ENCODE measurements at regions not wholly inside any gene's neighbourhood (a gene's known extent, or its start where the extent isn't known, plus 50 kb on each side); places are given as distances from the start of the nearest gene placed in this dataset.

GRCh38 chr14:61630399-61631044 is 64.8 kb upstream of the HIF1A start:
- 38% methylated on average over 4 of the region's 4 CpGs for WGBS
- no peak for DNase-seq (ENCODE audit: low spot score)
- intact Hi-C loops (cut with DNase I) = no loop called here
- no peaks in the 10 kb centered on the region for H3K27me3 ChIP-seq (replicated peaks; ENCODE audit: insufficient read depth)
- no peaks in the 10 kb centered on the region for H3K36me3 ChIP-seq
- no peak overlapping the region for H3K27ac ChIP-seq
- H3K9me3 ChIP-seq = no peaks in the 10 kb centered on the region
- H3K4me3 ChIP-seq = no peak overlapping the region
- no peaks in the 10 kb centered on the region for H3K4me1 ChIP-seq (replicated peaks)
- TF ChIP-seq POLR2A (IDR thresholded peaks at IDR 0.05) (no peak), CTCF (IDR thresholded peaks at IDR 0.05) (no peak), POLR2AphosphoS5 (IDR thresholded peaks at IDR 0.05) (no peak)

- DNase-seq (ENCODE audit: low spot score) = no peak
- no peak overlapping the region for H3K27ac ChIP-seq
- TF ChIP-seq POLR2AphosphoS5 (IDR thresholded peaks at IDR 0.05) (peak; percentile 69), CTCF (IDR thresholded peaks at IDR 0.05) (no peak)
- intact Hi-C loops (cut with DNase I) = no loop called here
- no peak overlapping the region for H3K4me3 ChIP-seq
- 49% methylated on average over 6 of the region's 6 CpGs for WGBS
- no peaks in the 10 kb centered on the region for H3K36me3 ChIP-seq
- no peaks in the 10 kb centered on the region for H3K4me1 ChIP-seq (replicated peaks)
- no peaks in the 10 kb centered on the region for H3K9me3 ChIP-seq
- H3K27me3 ChIP-seq (replicated peaks; ENCODE audit: insufficient read depth) = no peaks in the 10 kb centered on the region
Observed at GRCh38 chr14:61631045-61631687, 64.1 kb upstream of the HIF1A start.

DNA sequence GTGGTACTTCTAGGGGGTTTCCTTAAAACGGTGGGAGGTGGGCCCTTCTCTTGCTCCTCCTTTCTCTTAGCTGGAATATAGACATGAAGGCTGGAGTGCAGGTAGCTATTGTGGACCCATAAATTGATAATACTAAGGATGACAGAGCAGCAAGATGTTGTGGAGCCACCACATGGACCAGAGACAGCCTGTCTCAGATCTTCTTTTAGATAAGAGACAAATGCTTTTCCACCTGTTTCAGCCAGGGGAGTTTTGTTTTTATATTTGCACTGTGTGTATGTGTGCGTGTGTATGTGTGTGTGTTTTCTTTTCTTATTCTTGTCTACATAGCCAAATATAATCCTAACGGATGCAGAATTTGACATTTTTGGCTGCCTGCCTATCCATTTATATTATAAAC is 62.9 kb upstream of the HIF1A start:
- intact Hi-C loops (cut with DNase I) = no loop called here
- TF ChIP-seq POLR2AphosphoS5 (IDR thresholded peaks at IDR 0.05) (no peak), CTCF (IDR thresholded peaks at IDR 0.05) (no peak), POLR2A (IDR thresholded peaks at IDR 0.05) (no peak)
- Histone ChIP-seq H3K4me3 (no peak overlapping the region), H3K27ac (no peak overlapping the region), H3K36me3 (no peaks in the 10 kb centered on the region), H3K4me1 (replicated peaks) (no peaks in the 10 kb centered on the region), H3K27me3 (replicated peaks; ENCODE audit: insufficient read depth) (no peaks in the 10 kb centered on the region), H3K9me3 (no peaks in the 10 kb centered on the region)
- no peak for DNase-seq (ENCODE audit: low spot score)
- WGBS = 76% methylated on average over 3 of the region's 3 CpGs

- 91% methylated on average over 1 of the region's 1 CpG for WGBS
- intact Hi-C loops (cut with DNase I) = no loop called here
- TF ChIP-seq CTCF (IDR thresholded peaks at IDR 0.05) (no peak), POLR2AphosphoS5 (IDR thresholded peaks at IDR 0.05) (no peak), POLR2A (IDR thresholded peaks at IDR 0.05) (no peak)
Observed at GRCh38 chr14:61632807-61633206, 62.5 kb upstream of the HIF1A start.

DNA sequence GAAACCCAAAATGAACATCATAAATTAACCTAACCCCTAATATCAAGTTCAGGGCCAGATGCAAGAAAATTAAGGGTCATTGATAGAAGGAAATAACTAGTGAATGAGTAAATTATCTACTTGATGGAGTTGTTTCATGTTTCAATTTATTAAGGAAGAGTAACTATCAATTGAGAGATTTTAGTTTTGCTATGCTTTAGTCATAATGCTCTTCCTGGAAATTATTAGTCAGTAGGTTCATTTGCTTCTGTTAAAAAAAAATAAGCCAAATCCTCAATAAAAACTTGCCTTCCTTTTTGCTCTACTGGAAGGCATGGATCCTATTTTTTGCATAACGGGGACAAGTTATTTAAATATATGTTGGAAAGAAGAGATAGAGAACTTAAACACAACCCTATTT is 59.0 kb upstream of the HIF1A start:
- intact Hi-C loops (cut with DNase I) = no loop called here
- no peaks in the 10 kb centered on the region for H3K36me3 ChIP-seq
- WGBS = 97% methylated on average over 1 of the region's 1 CpG
- TF ChIP-seq POLR2A (IDR thresholded peaks at IDR 0.05) (no peak), POLR2AphosphoS5 (IDR thresholded peaks at IDR 0.05) (no peak), CTCF (IDR thresholded peaks at IDR 0.05) (no peak)
- no peak overlapping the region for H3K4me3 ChIP-seq
- H3K9me3 ChIP-seq = no peaks in the 10 kb centered on the region
- H3K27me3 ChIP-seq (replicated peaks; ENCODE audit: insufficient read depth) = no peaks in the 10 kb centered on the region
- H3K27ac ChIP-seq = no peak overlapping the region
- H3K4me1 ChIP-seq (replicated peaks) = no peaks in the 10 kb centered on the region
- no peak for DNase-seq (ENCODE audit: low spot score)

More at GRCh38 chr14:61632807-61633206, 62.5 kb upstream of the HIF1A start:
- DNase-seq (ENCODE audit: low spot score) = no peak
- no peaks in the 10 kb centered on the region for H3K36me3 ChIP-seq
- no peaks in the 10 kb centered on the region for H3K27me3 ChIP-seq (replicated peaks; ENCODE audit: insufficient read depth)
- no peaks in the 10 kb centered on the region for H3K4me1 ChIP-seq (replicated peaks)
- no peak overlapping the region for H3K27ac ChIP-seq
- no peak overlapping the region for H3K4me3 ChIP-seq
- no peaks in the 10 kb centered on the region for H3K9me3 ChIP-seq

Measured in prostate gland (tissue), 2 donors.